ENCODE measurements at regions not wholly inside any gene's neighbourhood (a gene's known extent, or its start where the extent isn't known, plus 50 kb on each side); places are given as distances from the start of the nearest gene placed in this dataset.

GRCh38 chr3:23663246-23663645, 142.5 kb upstream of the UBE2E1 start:
- intact Hi-C loops (cut with DNase I): no loop called here
- ATAC-seq: peak; percentile 57 to 73
- DNase-seq: no peak

GRCh38 chr3:23663661-23664186, 142.0 kb upstream of the UBE2E1 start:
- DNase-seq: no peak
- peak in 1 of 2 donors; percentile 38 for ATAC-seq
- intact Hi-C loops (cut with DNase I): no loop called here

DNA sequence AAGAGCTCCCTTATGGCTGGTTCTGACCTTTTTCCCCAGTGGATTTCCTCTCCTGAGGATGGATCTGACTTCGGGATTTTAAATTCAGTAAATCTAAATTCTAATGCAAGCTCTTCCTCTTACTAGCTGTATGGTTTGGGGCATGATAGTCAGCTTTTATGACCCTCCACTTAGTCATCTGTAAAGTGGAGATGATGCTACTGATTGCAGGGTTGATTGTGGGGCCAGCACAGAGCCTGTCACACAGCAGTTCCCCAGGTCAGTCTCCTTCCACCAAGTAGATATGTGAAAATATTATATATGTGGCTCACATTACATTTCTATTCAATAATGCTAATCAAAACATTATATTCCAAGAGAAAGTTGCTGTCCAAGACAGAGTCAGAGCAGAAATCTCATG, 141.3 kb upstream of the UBE2E1 start:
- intact Hi-C loops (cut with DNase I): no loop called here
- ATAC-seq (no peak), DNase-seq (no peak)

DNA sequence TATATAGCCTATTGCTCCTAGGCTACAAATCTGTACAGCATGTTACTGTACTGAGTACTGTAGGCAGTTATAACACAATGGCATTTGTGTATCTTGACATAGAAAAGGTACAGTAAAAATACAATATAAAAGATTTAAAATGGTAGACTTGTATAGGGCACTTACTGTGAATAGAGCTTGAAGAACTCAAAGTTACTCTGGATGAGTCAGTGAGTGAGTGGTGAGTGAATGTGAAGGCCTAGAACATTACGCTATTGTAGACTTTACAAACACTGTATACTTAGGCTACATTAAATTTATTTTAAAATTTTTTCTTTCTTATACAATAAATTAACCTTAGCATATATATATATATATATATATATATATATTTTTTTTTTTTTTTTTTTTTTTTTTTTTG, 140.0 kb upstream of the UBE2E1 start:
- DNase-seq (no peak), ATAC-seq (no peak)
- intact Hi-C loops (cut with DNase I): no loop called here

GRCh38 chr3:23666818-23667217, 138.9 kb upstream of the UBE2E1 start:
- no peak for ATAC-seq
- intact Hi-C loops (cut with DNase I): no loop called here
- no peak for DNase-seq

- no peak for ATAC-seq
- intact Hi-C loops (cut with DNase I): no loop called here
- DNase-seq: no peak
Observed at GRCh38 chr3:23667536-23668429, 138.0 kb upstream of the UBE2E1 start.

GRCh38 chr3:23668430-23668904, 137.3 kb upstream of the UBE2E1 start:
- ATAC-seq (peak in 1 of 2 donors; percentile 55), DNase-seq (no peak)
- intact Hi-C loops (cut with DNase I): no loop called here

- DNase-seq (no peak), ATAC-seq (no peak)
- intact Hi-C loops (cut with DNase I): no loop called here
Observed at GRCh38 chr3:23669541-23670255, 136.1 kb upstream of the UBE2E1 start.

GRCh38 chr3:23671851-23672589, 133.7 kb upstream of the UBE2E1 start:
- intact Hi-C loops (cut with DNase I): no loop called here
- ATAC-seq (peak; percentile 30 to 68), DNase-seq (peak; percentile 36)

DNA sequence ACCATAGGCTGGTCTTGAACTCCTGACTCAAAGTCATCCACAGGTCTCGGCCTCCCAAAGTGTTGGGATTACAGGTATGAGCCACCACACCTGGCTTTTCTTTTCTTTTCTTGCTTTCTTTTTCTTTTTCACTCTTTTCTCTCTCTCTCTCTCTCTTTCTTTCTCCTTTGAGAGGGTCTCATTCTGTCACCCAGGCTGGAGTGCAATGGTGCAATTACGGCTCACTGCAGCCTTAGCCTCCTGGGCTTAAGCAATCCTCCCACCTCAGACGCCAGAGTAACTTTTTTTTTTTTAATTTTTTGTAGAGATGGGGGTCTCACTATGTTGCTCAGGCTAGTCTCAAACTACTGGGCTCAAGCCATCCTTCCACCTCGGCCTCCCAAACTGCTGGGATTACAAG, 133.1 kb upstream of the UBE2E1 start:
- intact Hi-C loops (cut with DNase I): no loop called here
- ATAC-seq (no peak), DNase-seq (no peak)

- intact Hi-C loops (cut with DNase I): no loop called here
- DNase-seq: no peak
- ATAC-seq: no peak
Observed at GRCh38 chr3:23675010-23675409, 130.7 kb upstream of the UBE2E1 start.

GRCh38 chr3:23676093-23676492, 129.7 kb upstream of the UBE2E1 start:
- intact Hi-C loops (cut with DNase I): no loop called here
- DNase-seq (no peak), ATAC-seq (no peak)

DNA sequence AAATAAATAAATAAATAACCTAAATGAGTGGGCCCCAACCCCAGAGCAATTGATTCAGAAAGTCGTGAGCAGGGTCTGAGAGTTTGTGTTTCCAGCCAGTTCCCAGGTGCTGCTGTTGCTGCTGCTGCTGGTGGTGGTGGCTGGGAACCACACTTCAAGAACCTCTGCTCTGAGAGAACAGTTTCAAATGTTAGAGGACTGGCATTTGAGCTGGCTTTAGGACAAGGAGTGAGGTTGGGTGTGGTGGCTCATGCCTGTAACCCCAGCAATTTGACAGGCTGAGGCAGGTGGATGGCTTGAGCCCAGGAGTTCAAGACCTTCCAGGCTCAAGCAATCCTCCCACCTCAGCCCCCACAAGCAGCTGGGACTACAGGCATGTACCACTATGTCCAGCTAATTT, 123.1 kb upstream of the UBE2E1 start:
- intact Hi-C loops (cut with DNase I): no loop called here
- ATAC-seq: no peak

DNA sequence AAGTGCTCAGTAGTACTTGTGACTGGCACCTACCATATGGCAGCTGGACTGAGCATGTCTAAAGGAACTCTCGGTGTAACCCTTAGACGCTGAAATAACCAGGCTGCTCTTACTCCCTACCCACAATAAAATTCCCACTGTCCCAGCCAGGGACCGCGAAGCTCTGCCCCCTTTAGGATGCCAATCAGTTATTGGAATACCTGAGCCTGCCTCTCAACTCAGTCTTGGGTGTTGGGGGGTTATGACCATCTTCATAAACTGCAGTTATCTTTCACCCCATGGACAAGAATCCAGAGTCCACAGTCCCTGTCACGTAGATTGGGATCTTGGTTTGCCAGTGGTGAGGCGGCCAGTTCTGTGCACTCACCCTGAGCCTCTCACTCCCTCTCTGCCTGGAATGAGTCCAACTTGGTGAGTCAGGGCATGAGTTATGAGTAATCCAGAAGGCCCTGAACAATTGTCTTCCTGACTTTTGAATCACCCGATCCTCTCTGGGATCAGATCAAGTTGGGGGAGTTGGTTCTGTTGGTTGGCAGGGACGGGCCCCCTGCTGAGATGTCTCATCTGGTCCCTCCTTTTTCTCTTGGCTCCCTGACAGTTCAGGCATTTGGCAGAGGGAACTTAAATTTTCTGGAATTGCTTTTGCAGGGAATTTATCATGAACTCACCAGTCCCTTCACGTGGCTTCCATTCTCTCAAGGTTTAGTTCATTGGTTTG, 120.1 kb upstream of the UBE2E1 start:
- DNase-seq (peak; percentile 82), ATAC-seq (peak; percentile 92 to 99)
- intact Hi-C loops (cut with DNase I): no loop called here

More for the DNA sequence above, 123.1 kb upstream of the UBE2E1 start:
- no peak for DNase-seq

GRCh38 chr3:23686519-23686918, 119.2 kb upstream of the UBE2E1 start:
- intact Hi-C loops (cut with DNase I): no loop called here
- ATAC-seq: no peak
- DNase-seq: no peak

GRCh38 chr3:23691357-23691895, 114.3 kb upstream of the UBE2E1 start:
- intact Hi-C loops (cut with DNase I): no loop called here

DNA sequence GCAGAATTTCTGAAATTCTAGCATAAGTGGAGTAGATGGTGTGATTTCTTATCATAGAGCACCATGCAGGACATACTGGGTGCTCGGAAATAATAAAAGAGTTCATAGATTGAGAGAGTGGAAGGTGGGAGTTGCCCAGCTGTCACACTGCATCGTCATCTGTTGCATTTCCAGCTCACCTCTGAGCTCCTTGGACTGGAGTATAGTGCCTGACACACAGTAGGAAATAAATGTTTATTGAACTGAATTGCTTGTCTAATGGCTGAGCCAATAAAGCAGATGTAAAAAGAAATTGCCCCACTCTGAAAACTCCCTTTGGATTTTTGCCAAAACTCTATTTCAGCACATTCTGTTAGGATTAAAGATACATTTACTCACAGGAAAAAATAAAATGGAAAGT, 108.9 kb upstream of the UBE2E1 start:
- no peak for DNase-seq
- intact Hi-C loops (cut with DNase I): no loop called here
- ATAC-seq: no peak

More at GRCh38 chr3:23691357-23691895, 114.3 kb upstream of the UBE2E1 start:
- DNase-seq (no peak), ATAC-seq (no peak)

- no peak for ATAC-seq
- intact Hi-C loops (cut with DNase I): no loop called here
- DNase-seq: no peak
Observed at GRCh38 chr3:23697416-23697815, 108.3 kb upstream of the UBE2E1 start.

Data from left cardiac atrium (tissue), 4 donors.